Calu3 (cell line): ENCODE measurements at regions not wholly inside any gene's neighbourhood (a gene's known extent, or its start where the extent isn't known, plus 50 kb on each side); places are given as distances from the start of the nearest gene placed in this dataset.

ENCODE experiments used
- BruUV-seq: library from RNA; stranded (reverse); fragments of 400-500 nt; replicated peaks from 2 replicates; lab custom pipeline; 2021; lab: Mats Ljungman, UMichigan
- CTCF ChIA-PET: fragments of 300-600 bp; sonication (Branson Sonifier 250); formaldehyde crosslinking; loops from one replicate; lab custom pipeline; 2022; ENCODE audit warnings: antibody characterized with exemption; lab: Charles Lee
- DNase-seq: peaks from one replicate; pipeline ENCODE4 v3.0.0; 2022
- H3K27ac Mint-ChIP-seq: one replicate; pipeline ENCODE4 v1.8.0; 2022; ENCODE audit warnings: mixed read lengths; ENCODE audit not compliant: unreplicated experiment
- H3K27me3 Mint-ChIP-seq: one replicate; pipeline ENCODE4 v1.8.0; 2022; ENCODE audit warnings: mixed read lengths; ENCODE audit not compliant: unreplicated experiment
- H3K36me3 Mint-ChIP-seq: one replicate; pipeline ENCODE4 v1.8.0; 2022; ENCODE audit warnings: mild to moderate bottlenecking, moderate library complexity, mixed read lengths; ENCODE audit not compliant: insufficient read depth, unreplicated experiment
- H3K4me1 Mint-ChIP-seq: one replicate; pipeline ENCODE4 v1.8.0; 2022; ENCODE audit warnings: mild to moderate bottlenecking, low read depth, mixed read lengths; ENCODE audit not compliant: unreplicated experiment
- H3K4me3 Mint-ChIP-seq: one replicate; pipeline ENCODE4 v1.8.0; 2022; ENCODE audit warnings: mild to moderate bottlenecking, low read depth, moderate library complexity, mixed read lengths; ENCODE audit not compliant: unreplicated experiment
- H3K9me3 Mint-ChIP-seq: one replicate; pipeline ENCODE4 v1.8.0; 2022; ENCODE audit warnings: low read depth, mixed read lengths; ENCODE audit not compliant: unreplicated experiment
- intact Hi-C: fragments of 100-400 bp; cut with micrococcal nuclease; formaldehyde crosslinking; loops from one replicate; pipeline ENCODE4 v1.10.0; 2022; ENCODE audit not compliant: unreplicated experiment
- TF ChIP-seq, protein P1 (sequence below): fragments of 200-600 bp; IDR thresholded peaks from one replicate; pipeline ENCODE4 v1.8.0; 2022; ENCODE audit warnings: antibody characterized with exemption; ENCODE audit not compliant: unreplicated experiment

DNA sequence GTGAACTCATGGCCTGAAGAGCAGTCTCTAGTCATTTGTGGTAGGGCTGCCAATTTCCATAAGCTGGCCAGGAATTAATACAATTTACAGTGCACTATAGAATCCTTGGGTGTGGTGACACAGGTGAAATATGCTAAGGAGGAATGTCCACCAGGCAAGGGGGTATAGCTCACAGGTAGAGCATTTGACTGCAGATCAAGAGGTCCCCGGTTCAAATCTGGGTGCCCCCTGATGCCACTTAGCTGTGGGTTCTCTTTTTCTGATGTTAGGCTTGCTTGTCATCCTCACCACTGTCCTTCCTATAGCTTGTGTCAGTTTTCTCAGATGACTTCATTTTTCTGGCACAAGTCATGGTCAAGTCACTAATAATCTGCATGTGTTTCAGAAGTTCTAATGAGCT is 108.7 kb downstream of the ZNF467 start:
- Mint-ChIP-seq H3K4me1 (peaks cover 11% of the 10 kb centered on the region), H3K27me3 (peaks cover 58% of the 10 kb centered on the region), H3K4me3 (no peak overlapping the region), H3K36me3 (no peaks in the 10 kb centered on the region), H3K9me3 (no peaks in the 10 kb centered on the region), H3K27ac (no peak overlapping the region)
- DNase-seq: no peak
- TF ChIP-seq, protein P1, sequence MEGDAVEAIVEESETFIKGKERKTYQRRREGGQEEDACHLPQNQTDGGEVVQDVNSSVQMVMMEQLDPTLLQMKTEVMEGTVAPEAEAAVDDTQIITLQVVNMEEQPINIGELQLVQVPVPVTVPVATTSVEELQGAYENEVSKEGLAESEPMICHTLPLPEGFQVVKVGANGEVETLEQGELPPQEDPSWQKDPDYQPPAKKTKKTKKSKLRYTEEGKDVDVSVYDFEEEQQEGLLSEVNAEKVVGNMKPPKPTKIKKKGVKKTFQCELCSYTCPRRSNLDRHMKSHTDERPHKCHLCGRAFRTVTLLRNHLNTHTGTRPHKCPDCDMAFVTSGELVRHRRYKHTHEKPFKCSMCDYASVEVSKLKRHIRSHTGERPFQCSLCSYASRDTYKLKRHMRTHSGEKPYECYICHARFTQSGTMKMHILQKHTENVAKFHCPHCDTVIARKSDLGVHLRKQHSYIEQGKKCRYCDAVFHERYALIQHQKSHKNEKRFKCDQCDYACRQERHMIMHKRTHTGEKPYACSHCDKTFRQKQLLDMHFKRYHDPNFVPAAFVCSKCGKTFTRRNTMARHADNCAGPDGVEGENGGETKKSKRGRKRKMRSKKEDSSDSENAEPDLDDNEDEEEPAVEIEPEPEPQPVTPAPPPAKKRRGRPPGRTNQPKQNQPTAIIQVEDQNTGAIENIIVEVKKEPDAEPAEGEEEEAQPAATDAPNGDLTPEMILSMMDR: no peak
- no TSS peak for BruUV-seq
- CTCF ChIA-PET: no interaction called here
- intact Hi-C loops: no loop called here

DNA sequence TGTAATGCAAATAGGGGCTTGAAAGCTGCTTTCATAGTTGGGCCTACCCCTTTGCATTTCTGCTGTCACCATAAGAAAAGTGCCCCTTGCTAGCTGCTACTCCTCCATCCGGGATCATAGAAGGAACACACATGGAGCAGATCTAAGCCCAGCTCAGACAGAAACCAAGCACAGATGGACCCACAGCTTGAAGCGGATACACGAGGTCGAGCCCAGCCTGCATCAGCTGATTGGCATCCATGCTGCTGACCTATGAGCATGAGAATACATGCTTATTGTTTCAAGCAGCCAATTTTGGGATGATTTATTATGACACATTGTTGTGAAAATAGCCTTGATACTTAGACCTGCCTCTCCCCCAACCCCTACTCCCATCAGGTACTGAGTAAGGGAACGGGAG is 109.2 kb downstream of the ZNF467 start:
- TF ChIP-seq, protein P1: no peak

DNA sequence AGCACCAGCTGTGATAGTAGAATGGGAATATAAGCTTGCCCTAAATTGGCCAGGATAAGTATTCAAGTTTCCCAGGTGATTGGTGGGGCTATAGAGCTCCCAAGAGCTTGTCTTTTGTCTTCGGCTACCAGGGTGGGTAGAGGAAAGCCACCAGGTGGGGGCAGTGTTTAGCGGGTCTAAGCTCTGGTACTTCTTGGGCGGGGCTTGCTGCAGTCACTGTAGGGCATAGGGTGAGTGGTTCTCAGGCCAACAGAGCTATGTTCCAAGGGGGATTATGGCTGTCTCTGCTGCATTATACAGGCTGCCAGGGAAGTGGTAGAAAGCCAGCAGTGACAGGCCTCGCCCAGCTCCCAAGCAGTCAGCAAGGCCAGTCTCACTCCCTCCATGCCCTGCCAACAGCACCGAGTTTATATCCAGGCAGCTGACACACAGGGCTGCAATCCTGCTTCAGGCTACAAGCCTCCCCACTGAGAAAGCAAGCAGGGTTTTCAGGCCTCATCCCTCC is 110.7 kb downstream of the ZNF467 start:
- Mint-ChIP-seq H3K4me1 (peaks cover 11% of the 10 kb centered on the region), H3K4me3 (no peak overlapping the region), H3K27ac (no peak overlapping the region), H3K36me3 (no peaks in the 10 kb centered on the region), H3K27me3 (peaks cover 68% of the 10 kb centered on the region), H3K9me3 (no peaks in the 10 kb centered on the region)
- BruUV-seq: no TSS peak
- TF ChIP-seq, protein P1: peak; percentile 58
- peak; percentile 88 for DNase-seq
- intact Hi-C loops: loop anchor here (1.0 to 2.0 kb wide), 2 partner anchors 80 to 136 kb away; no protein-coding TSS in a partner anchor
- CTCF ChIA-PET: interaction anchor here (0.6 to 2.9 kb wide), 20 partner anchors 9 to 221 kb away, joined by 3 to 86 read pairs (median 4); partner anchors contain the start of gene ZNF467

More for the DNA sequence above, 109.2 kb downstream of the ZNF467 start:
- Mint-ChIP-seq H3K4me3 (no peak overlapping the region), H3K9me3 (no peaks in the 10 kb centered on the region), H3K27me3 (peaks cover 58% of the 10 kb centered on the region), H3K4me1 (peaks cover 11% of the 10 kb centered on the region), H3K36me3 (no peaks in the 10 kb centered on the region), H3K27ac (no peak overlapping the region)
- no TSS peak for BruUV-seq
- DNase-seq: no peak
- intact Hi-C loops: no loop called here
- CTCF ChIA-PET: interaction anchor here (2.3 kb wide), 1 partner anchor 14 kb away, joined by 7 read pairs; no protein-coding TSS in a partner anchor

DNA sequence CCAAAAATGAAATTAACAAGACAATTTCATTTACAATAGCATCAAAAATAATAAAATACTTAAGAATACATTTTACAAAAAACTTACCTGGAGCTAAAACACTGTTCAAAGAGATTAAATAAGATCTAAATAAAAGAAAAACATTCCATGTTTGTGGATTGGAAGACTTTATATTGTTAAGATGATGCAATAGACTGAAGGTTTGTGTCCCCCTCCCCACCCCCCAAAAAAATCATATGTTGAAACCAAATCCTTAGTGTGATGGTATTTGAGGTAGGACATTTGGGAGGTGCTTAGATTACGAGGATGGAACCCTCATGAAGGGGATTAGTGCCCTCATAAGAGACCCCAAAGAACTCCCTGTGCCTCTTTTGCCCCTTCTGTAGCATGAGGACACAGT is 117.6 kb downstream of the ZNF467 start:
- no peaks in the 10 kb centered on the region for H3K36me3 Mint-ChIP-seq
- BruUV-seq: no TSS peak

More for the DNA sequence above, 117.6 kb downstream of the ZNF467 start:
- TF ChIP-seq, protein P1: no peak
- H3K27ac Mint-ChIP-seq: no peak overlapping the region
- no peak overlapping the region for H3K4me3 Mint-ChIP-seq
- peaks cover 36% of the 10 kb centered on the region for H3K27me3 Mint-ChIP-seq
- DNase-seq: no peak
- no peaks in the 10 kb centered on the region for H3K4me1 Mint-ChIP-seq
- H3K9me3 Mint-ChIP-seq: peaks cover 6% of the 10 kb centered on the region
- CTCF ChIA-PET: no interaction called here
- intact Hi-C loops: no loop called here
